NB4 (cell line): ENCODE measurements at regions not wholly inside any gene's neighbourhood (a gene's known extent, or its start where the extent isn't known, plus 50 kb on each side); places are given as distances from the start of the nearest gene placed in this dataset.

Experiments used
- DNase-seq: peaks from one replicate; pipeline ENCODE4 v3.0.0; 2010; ENCODE audit warnings: low read depth
- H3K4me3 ChIP-seq: one replicate; pipeline ENCODE4 v1.5.1; 2011; ENCODE audit warnings: mild to moderate bottlenecking, low read depth, low read length, moderate library complexity
- MYC ChIP-seq: IDR thresholded peaks from 2 replicates; pipeline ENCODE4 v1.6.1; 2011; ENCODE audit warnings: low read depth, low read length
- POLR2A ChIP-seq: IDR thresholded peaks from 2 replicates; pipeline ENCODE4 v1.6.1; 2011; ENCODE audit warnings: mild to moderate bottlenecking; ENCODE audit not compliant: insufficient read length; ENCODE audit errors: extremely low read depth
- TF ChIP-seq, protein P1 (sequence below): IDR thresholded peaks from 2 replicates; pipeline ENCODE4 v1.6.1; 2011; ENCODE audit warnings: low read depth, low read length
- TF ChIP-seq, protein P2 (sequence below): IDR thresholded peaks from one replicate; pipeline ENCODE4 v1.5.1; 2012; ENCODE audit warnings: low read depth, low read length

DNA sequence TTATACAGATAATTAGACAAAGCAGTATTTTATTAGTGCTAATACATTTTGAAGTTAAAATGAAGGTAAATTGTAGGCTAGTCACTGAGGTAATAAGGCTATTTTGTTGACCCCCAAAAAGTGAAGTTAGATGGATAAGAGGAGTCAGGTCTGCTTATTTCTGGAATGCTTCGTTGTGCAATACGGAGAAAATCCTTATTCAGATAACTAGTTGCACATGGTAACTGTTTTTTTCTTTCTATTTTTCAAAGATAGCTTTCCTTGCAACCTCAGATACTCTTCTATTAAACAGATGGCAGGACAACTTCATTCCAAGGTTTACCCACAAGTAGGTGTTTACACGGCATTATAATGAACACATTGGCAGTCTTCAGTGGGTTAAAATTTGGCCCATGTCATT is 101.1 kb downstream of the TMEM174 start:
- no peak overlapping the region for H3K4me3 ChIP-seq
- no peak for DNase-seq
- TF ChIP-seq MYC (no peak), POLR2A (no peak)
- TF ChIP-seq, protein P1, sequence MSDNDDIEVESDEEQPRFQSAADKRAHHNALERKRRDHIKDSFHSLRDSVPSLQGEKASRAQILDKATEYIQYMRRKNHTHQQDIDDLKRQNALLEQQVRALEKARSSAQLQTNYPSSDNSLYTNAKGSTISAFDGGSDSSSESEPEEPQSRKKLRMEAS = no peak
- TF ChIP-seq, protein P2, sequence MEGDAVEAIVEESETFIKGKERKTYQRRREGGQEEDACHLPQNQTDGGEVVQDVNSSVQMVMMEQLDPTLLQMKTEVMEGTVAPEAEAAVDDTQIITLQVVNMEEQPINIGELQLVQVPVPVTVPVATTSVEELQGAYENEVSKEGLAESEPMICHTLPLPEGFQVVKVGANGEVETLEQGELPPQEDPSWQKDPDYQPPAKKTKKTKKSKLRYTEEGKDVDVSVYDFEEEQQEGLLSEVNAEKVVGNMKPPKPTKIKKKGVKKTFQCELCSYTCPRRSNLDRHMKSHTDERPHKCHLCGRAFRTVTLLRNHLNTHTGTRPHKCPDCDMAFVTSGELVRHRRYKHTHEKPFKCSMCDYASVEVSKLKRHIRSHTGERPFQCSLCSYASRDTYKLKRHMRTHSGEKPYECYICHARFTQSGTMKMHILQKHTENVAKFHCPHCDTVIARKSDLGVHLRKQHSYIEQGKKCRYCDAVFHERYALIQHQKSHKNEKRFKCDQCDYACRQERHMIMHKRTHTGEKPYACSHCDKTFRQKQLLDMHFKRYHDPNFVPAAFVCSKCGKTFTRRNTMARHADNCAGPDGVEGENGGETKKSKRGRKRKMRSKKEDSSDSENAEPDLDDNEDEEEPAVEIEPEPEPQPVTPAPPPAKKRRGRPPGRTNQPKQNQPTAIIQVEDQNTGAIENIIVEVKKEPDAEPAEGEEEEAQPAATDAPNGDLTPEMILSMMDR = no peak

DNA sequence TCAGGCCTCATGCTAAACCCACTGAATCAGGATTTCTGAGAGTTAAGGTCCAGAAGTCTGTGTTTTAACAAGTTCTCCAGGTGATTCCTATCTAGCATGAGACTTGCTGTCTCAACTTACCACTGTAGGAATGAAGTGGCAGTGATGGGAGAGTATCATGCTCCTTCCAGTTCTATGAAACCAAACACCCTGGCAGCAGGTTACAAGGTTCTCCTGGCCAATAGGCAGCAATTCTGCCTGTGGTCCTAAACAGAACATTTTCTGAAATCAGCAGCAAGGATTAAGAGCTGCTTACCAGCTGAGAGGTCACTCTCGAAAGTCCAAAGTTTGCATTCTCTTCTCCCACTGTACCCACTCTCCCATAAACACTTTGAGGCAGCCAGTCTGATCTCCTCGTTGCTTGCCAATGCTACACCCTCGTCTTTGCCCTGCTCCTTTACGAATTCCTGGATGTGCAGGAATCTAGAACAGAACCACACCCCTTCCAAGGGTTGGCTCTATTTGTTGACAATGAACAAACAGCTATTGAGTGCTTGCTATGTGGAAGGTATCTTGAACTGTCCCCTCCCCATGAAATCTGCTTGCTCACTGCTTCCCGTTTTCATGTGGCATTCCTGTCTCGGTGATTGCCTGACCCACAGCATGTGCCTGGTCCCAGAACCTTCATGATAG is 100.5 kb downstream of the TMEM174 start:
- DNase-seq = peak; percentile 25
- no peak overlapping the region for H3K4me3 ChIP-seq
- TF ChIP-seq, protein P2 = no peak
- TF ChIP-seq POLR2A = no peak
- TF ChIP-seq, protein P1 = no peak
- TF ChIP-seq MYC = no peak

DNA sequence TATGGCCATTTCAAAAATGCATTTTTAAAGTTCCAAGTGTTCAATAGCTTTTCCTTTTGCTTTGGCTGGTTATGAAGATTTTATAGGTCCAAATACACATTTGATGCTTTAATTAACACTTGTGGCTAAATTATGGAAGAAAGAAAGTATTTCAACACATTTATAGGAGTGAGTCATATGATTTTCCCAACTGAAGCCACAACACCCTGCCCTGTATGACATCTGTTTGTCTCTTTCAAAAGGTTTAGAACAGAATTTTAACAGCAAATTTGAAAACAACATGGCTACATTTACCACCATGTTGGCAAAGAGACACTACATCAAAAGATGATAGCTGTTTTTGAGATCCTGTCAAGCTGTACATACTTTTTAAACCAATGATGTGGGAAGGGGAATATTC is 99.4 kb downstream of the TMEM174 start:
- no peak overlapping the region for H3K4me3 ChIP-seq
- DNase-seq = peak; percentile 62
- TF ChIP-seq, protein P2 = no peak
- TF ChIP-seq POLR2A (no peak), MYC (no peak)
- TF ChIP-seq, protein P1 = no peak

DNA sequence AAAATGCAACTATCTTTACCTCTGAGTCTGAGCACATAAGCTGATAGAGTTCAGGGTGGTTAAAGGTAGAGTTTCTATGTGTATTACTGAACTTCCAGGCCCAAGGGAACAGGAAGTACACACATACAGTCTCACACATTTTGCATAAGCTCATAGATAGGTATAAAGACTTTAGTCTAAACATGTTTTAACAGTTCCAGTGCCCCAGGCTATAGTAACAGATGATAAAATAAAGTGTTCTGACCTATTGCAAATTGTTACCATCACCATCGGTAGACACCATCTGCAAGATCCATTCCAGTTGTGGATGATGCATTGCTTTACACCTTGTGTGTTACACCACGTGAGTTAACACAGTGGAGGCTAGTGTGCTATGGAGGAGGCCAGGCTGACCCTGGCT is 95.8 kb downstream of the TMEM174 start:
- DNase-seq = no peak
- TF ChIP-seq, protein P1 = no peak
- TF ChIP-seq, protein P2 = no peak
- TF ChIP-seq POLR2A = no peak
- TF ChIP-seq MYC = no peak

DNA sequence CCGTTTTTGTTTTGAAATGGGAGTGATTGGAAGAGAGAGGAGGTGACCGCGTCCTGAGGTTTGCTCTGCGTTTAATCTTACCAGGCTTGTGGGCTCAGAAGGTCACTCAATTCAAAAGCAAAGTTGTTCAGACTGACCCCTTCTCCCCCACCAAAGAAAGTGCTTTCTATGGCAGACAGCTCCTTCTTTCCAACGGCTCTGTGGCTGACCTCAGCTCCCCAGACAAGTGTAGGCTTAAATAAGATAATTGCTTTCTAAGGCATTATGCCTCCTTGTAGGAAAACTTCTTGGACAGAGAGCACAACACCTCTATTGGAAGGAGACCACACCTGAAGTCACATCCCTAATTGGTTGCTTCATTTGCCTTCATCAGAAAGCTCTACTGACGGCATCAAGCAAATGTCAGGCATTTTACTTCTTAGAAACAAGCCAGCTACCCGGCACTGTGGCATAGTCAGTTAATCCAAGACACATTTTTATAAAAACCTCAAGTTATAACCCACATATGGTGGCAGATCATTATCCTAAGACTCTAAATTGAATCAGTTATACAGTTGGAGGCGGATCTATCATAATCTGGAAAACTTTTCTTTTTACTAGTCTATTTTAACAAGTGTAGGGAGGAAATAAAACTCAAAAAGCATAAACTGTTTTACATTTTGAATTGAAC is 94.9 kb downstream of the TMEM174 start:
- DNase-seq = no peak
- TF ChIP-seq, protein P2 = no peak
- H3K4me3 ChIP-seq = no peak overlapping the region

More for the DNA sequence above, 95.8 kb downstream of the TMEM174 start:
- H3K4me3 ChIP-seq = no peak overlapping the region
